Keratinocyte (primary cell): ENCODE measurements at regions not wholly inside any gene's neighbourhood (a gene's known extent, or its start where the extent isn't known, plus 50 kb on each side); places are given as distances from the start of the nearest gene placed in this dataset.

Experiments
- EZH2 ChIP-seq: IDR thresholded peaks from one replicate; pipeline ENCODE4 v1.6.1; 2012; ENCODE audit warnings: inconsistent platforms, mild to moderate bottlenecking, low read length, moderate library complexity
- TF ChIP-seq, protein P1 (sequence below), 3 experiments: IDR thresholded peaks in 1 of 3; conservative IDR thresholded peaks in 1 of 3; optimal IDR thresholded peaks in 1 of 3; 2 replicates in 2 of 3; 3 replicates in 1 of 3; pipeline versions ENCODE3 to v1.5.1; 2011; ENCODE audit warnings: low read length in 3 of 3, mild to moderate bottlenecking in 3 of 3, moderate library complexity in 2 of 3, control low read depth in 1 of 3, inconsistent platforms in 1 of 3; ENCODE audit not compliant: insufficient read depth in 2 of 3; ENCODE audit errors: extremely low read depth in 1 of 3

- TF ChIP-seq, protein P1, sequence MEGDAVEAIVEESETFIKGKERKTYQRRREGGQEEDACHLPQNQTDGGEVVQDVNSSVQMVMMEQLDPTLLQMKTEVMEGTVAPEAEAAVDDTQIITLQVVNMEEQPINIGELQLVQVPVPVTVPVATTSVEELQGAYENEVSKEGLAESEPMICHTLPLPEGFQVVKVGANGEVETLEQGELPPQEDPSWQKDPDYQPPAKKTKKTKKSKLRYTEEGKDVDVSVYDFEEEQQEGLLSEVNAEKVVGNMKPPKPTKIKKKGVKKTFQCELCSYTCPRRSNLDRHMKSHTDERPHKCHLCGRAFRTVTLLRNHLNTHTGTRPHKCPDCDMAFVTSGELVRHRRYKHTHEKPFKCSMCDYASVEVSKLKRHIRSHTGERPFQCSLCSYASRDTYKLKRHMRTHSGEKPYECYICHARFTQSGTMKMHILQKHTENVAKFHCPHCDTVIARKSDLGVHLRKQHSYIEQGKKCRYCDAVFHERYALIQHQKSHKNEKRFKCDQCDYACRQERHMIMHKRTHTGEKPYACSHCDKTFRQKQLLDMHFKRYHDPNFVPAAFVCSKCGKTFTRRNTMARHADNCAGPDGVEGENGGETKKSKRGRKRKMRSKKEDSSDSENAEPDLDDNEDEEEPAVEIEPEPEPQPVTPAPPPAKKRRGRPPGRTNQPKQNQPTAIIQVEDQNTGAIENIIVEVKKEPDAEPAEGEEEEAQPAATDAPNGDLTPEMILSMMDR (optimal IDR thresholded peaks at IDR 0.05 in 1 of 3, IDR thresholded peaks at IDR 0.05 in 1 of 3, conservative IDR thresholded peaks at IDR 0.05 in 1 of 3; ENCODE audit: extremely low read depth in 1 of 3, insufficient read depth in 2 of 3, low read length in 3 of 3) = no peak
- TF ChIP-seq EZH2 = no peak
Observed at GRCh38 chr22:48357961-48358360, 1469.7 kb downstream of the BRD1 start.
